ENCODE measurements at regions not wholly inside any gene's neighbourhood (a gene's known extent, or its start where the extent isn't known, plus 50 kb on each side); places are given as distances from the start of the nearest gene placed in this dataset.

DNA sequence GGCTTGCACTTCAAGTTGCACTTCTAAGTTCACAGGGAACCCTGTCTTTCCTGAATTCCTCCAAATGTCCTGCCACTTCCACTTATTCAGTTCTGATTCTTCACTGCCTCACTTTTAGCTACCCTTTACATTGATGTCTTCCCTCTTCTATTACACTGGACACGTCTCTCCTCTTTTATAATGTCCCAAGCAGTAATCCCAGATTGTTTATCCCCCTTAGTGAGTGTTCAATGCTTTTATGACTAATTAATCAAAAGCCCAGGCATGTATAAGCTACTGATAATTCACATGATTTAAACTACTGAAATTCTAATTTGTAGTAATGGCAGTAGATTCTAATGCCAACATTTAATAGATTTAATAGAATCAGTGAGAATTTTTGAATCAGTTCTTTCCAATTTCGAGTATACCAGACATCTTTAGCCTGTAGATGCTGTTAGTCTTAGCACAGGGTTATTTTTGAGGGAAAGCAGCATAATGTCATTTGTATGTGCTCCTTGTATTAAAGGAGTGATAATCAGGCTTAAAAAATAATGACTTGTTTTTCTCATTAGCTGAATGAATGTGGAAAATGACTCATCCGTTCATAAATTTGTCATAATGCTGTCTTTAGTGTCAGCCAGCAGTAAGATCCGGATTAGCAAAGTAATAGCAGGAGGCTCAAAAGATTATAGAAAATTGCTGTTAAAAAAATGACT is 703.1 kb downstream of the CENPC start:
- DNase-seq (ENCODE audit: low read depth) = no peak
- no peak overlapping the region for H3K4me3 ChIP-seq (ENCODE audit: low read depth, low read length)
- TF ChIP-seq, protein P1, sequence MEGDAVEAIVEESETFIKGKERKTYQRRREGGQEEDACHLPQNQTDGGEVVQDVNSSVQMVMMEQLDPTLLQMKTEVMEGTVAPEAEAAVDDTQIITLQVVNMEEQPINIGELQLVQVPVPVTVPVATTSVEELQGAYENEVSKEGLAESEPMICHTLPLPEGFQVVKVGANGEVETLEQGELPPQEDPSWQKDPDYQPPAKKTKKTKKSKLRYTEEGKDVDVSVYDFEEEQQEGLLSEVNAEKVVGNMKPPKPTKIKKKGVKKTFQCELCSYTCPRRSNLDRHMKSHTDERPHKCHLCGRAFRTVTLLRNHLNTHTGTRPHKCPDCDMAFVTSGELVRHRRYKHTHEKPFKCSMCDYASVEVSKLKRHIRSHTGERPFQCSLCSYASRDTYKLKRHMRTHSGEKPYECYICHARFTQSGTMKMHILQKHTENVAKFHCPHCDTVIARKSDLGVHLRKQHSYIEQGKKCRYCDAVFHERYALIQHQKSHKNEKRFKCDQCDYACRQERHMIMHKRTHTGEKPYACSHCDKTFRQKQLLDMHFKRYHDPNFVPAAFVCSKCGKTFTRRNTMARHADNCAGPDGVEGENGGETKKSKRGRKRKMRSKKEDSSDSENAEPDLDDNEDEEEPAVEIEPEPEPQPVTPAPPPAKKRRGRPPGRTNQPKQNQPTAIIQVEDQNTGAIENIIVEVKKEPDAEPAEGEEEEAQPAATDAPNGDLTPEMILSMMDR (conservative IDR thresholded peaks at IDR 0.05; ENCODE audit: low read depth, low read length) = no peak

GRCh38 chr4:66840178-66840577 is 705.1 kb downstream of the CENPC start:
- no peak for DNase-seq (ENCODE audit: low read depth)
- H3K4me3 ChIP-seq (ENCODE audit: low read depth, low read length) = no peak overlapping the region
- TF ChIP-seq, protein P1 (conservative IDR thresholded peaks at IDR 0.05; ENCODE audit: low read depth, low read length) = no peak

DNA sequence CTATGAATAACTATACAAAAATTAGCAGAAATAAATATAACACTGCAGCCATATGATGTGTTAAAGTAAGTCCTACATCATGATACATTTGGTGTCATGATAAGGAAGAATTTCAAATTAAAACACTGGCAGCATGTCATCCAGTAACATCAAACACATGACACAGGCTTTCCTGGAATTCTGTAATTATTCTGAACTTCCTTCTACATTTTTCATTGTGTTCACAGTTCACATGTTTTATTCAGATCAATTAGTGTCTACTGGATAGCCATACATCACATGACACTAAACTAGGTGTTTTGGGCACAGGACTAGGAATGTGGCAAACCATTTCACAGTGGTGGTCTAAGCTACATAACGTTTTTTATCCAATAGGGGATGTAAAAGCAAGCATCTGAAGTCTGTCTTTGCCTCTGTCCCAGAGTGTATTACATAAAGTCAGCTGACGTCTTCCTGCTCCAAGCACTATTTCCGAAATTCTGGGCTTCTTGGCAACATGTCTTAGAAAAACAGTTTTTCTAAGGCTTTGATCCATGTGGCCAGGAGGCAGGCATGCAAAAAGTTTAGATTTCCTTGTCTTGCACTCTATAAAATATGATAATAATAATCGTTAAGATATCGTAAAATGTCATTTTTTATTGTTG is 707.9 kb downstream of the CENPC start:
- no peak overlapping the region for H3K4me3 ChIP-seq (ENCODE audit: low read depth, low read length)
- TF ChIP-seq, protein P1 (conservative IDR thresholded peaks at IDR 0.05; ENCODE audit: low read depth, low read length) = no peak
- DNase-seq (ENCODE audit: low read depth) = no peak

GRCh38 chr4:66829310-66829709 is 716.0 kb downstream of the CENPC start:
- TF ChIP-seq, protein P1 (conservative IDR thresholded peaks at IDR 0.05; ENCODE audit: low read depth, low read length) = no peak
- no peak overlapping the region for H3K4me3 ChIP-seq (ENCODE audit: low read depth, low read length)
- DNase-seq (ENCODE audit: low read depth) = no peak

GRCh38 chr4:66820681-66821080 is 724.6 kb downstream of the CENPC start:
- TF ChIP-seq, protein P1 (conservative IDR thresholded peaks at IDR 0.05; ENCODE audit: low read depth, low read length) = no peak
- no peak for DNase-seq (ENCODE audit: low read depth)
- no peak overlapping the region for H3K4me3 ChIP-seq (ENCODE audit: low read depth, low read length)

GRCh38 chr4:66814277-66814676 is 731.0 kb downstream of the CENPC start:
- TF ChIP-seq, protein P1 (conservative IDR thresholded peaks at IDR 0.05; ENCODE audit: low read depth, low read length) = no peak
- DNase-seq (ENCODE audit: low read depth) = no peak
- no peak overlapping the region for H3K4me3 ChIP-seq (ENCODE audit: low read depth, low read length)

GRCh38 chr4:66805582-66805981 is 739.7 kb downstream of the CENPC start:
- H3K4me3 ChIP-seq (ENCODE audit: low read depth, low read length) = no peak overlapping the region
- no peak for DNase-seq (ENCODE audit: low read depth)
- TF ChIP-seq, protein P1 (conservative IDR thresholded peaks at IDR 0.05; ENCODE audit: low read depth, low read length) = no peak
